ENCODE measurements at regions not wholly inside any gene's neighbourhood (a gene's known extent, or its start where the extent isn't known, plus 50 kb on each side); places are given as distances from the start of the nearest gene placed in this dataset.

DNA sequence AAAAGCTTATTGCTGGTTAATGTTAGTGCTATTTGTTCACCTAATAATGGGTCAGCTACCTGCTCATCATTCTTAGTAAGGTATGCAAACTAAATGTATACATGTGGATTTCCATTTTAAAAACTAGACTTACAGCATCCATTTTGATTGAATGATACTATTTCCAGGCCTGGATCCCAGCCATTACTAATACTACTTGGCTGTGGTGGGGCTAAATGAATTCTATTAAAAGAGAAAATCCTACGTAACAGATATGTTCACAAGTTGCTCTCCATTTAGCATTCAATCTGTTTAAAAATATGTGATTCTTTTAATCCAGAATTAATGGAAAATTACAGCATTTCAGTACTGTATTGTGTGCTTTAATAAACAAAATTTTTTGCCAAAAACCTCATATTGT is 169.4 kb upstream of the MIR17HG start:
- H3K27ac ChIP-seq (ENCODE audit: low read depth, low read length) = no peak overlapping the region
- H3K79me2 ChIP-seq (ENCODE audit: control insufficient read depth, insufficient read depth, low read length, poor library complexity) = peaks cover 4% of the 10 kb centered on the region
- no peak overlapping the region for H3K18ac ChIP-seq (ENCODE audit: low read length)
- no peak overlapping the region for H3K23ac ChIP-seq (ENCODE audit: low read length)
- peaks cover 7 to 17% of the 10 kb centered on the region in 2 experiments for H3K4me1 ChIP-seq (ENCODE audit: control insufficient read depth in 1 of 2, insufficient read depth in 2 of 2, low read length in 2 of 2)
- H2BK12ac ChIP-seq (ENCODE audit: low read length) = no peak overlapping the region
- no peak overlapping the region for H3K14ac ChIP-seq (ENCODE audit: low read length)
- H4K91ac ChIP-seq (ENCODE audit: low read depth, low read length) = no peak overlapping the region
- H4K8ac ChIP-seq (ENCODE audit: low read depth, low read length) = no peak overlapping the region
- H3K27me3 ChIP-seq (ENCODE audit: insufficient read depth, low read length) = no peaks in the 10 kb centered on the region
- no peak for DNase-seq
- WGBS (ENCODE audit: extremely low coverage, insufficient coverage, insufficient read length) = no CpG with 5 or more reads among the region's 1 CpG
- H3K4me2 ChIP-seq (ENCODE audit: low read length) = no peak overlapping the region
- H3K79me1 ChIP-seq (ENCODE audit: low read length) = peaks cover 18% of the 10 kb centered on the region
- H4K12ac ChIP-seq (ENCODE audit: low read depth, low read length) = no peak overlapping the region
- H3K9ac ChIP-seq (ENCODE audit: low read length) = no peak overlapping the region
- H3K36me3 ChIP-seq (ENCODE audit: control insufficient read depth in 1 of 2, insufficient read depth in 2 of 2, low read length in 2 of 2) = peaks cover 0 to 7% of the 10 kb centered on the region in 2 experiments
- no peak overlapping the region for H2BK5ac ChIP-seq (ENCODE audit: low read depth, low read length, poor library complexity)
- no peak overlapping the region for H2BK120ac ChIP-seq (ENCODE audit: insufficient read depth, low read length, poor library complexity)
- H3K4me3 ChIP-seq (ENCODE audit: low read depth, low read length) = no peak overlapping the region
- H2AK5ac ChIP-seq (ENCODE audit: low read length) = no peak overlapping the region
- no peak overlapping the region for H3K4ac ChIP-seq (ENCODE audit: low read depth, low read length)
- peaks cover 2% of the 10 kb centered on the region for H3K9me3 ChIP-seq (ENCODE audit: insufficient read depth, low read depth, low read length)
- no peak overlapping the region for H2AFZ ChIP-seq (ENCODE audit: insufficient read depth, low read length, poor library complexity)

DNA sequence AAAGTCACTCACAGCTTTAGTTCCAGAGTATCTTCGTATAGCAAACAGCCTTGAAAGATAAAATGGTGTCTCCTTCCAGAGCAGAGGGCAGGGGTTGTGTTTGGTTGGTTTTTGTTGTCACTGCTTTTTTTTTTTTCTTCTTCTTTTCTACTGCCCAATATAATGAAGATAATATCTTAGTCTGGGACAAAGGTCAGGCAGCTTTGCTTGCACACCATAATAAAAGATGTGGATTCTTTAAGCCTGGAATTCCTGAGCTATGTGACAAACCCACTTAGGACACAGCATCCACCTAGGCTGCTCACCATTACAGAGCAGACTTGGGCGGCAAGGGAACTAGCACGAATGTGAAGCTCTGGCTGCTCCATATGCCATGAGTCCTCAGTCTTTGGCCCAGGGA is 165.6 kb upstream of the MIR17HG start:
- H3K9me3 ChIP-seq (ENCODE audit: insufficient read depth, low read depth, low read length) = no peaks in the 10 kb centered on the region
- H3K4ac ChIP-seq (ENCODE audit: low read depth, low read length) = peak overlapping the region; percentile 67
- peaks cover 0 to 2% of the 10 kb centered on the region in 2 experiments for H3K36me3 ChIP-seq (ENCODE audit: control insufficient read depth in 1 of 2, insufficient read depth in 2 of 2, low read length in 2 of 2)
- peak overlapping the region; percentile 98 for H2BK12ac ChIP-seq (ENCODE audit: low read length)
- H4K8ac ChIP-seq (ENCODE audit: low read depth, low read length) = peak overlapping the region; percentile 88
- H3K18ac ChIP-seq (ENCODE audit: low read length) = peak overlapping the region; percentile 61
- H3K14ac ChIP-seq (ENCODE audit: low read length) = peak overlapping the region; percentile 85
- no peaks in the 10 kb centered on the region for H3K27me3 ChIP-seq (ENCODE audit: insufficient read depth, low read length)
- no peak overlapping the region for H3K4me2 ChIP-seq (ENCODE audit: low read length)
- H3K79me2 ChIP-seq (ENCODE audit: control insufficient read depth, insufficient read depth, low read length, poor library complexity) = peaks cover 1% of the 10 kb centered on the region
- H3K9ac ChIP-seq (ENCODE audit: low read length) = no peak overlapping the region
- peak overlapping the region; percentile 94 for H2BK120ac ChIP-seq (ENCODE audit: insufficient read depth, low read length, poor library complexity)
- H2AK5ac ChIP-seq (ENCODE audit: low read length) = no peak overlapping the region
- H4K91ac ChIP-seq (ENCODE audit: low read depth, low read length) = peak overlapping the region; percentile 91
- H3K4me3 ChIP-seq (ENCODE audit: low read depth, low read length) = no peak overlapping the region
- no CpG with 5 or more reads among the region's 3 CpGs for WGBS (ENCODE audit: extremely low coverage, insufficient coverage, insufficient read length)
- H2BK5ac ChIP-seq (ENCODE audit: low read depth, low read length, poor library complexity) = peak overlapping the region; percentile 87
- peaks cover 8 to 16% of the 10 kb centered on the region in 2 experiments for H3K4me1 ChIP-seq (ENCODE audit: control insufficient read depth in 1 of 2, insufficient read depth in 2 of 2, low read length in 2 of 2)
- DNase-seq = no peak
- no peak overlapping the region for H2AFZ ChIP-seq (ENCODE audit: insufficient read depth, low read length, poor library complexity)
- H3K79me1 ChIP-seq (ENCODE audit: low read length) = peaks cover 16% of the 10 kb centered on the region
- H3K23ac ChIP-seq (ENCODE audit: low read length) = no peak overlapping the region
- H4K12ac ChIP-seq (ENCODE audit: low read depth, low read length) = peak overlapping the region; percentile 64
- H3K27ac ChIP-seq (ENCODE audit: low read depth, low read length) = peak overlapping the region; percentile 49

DNA sequence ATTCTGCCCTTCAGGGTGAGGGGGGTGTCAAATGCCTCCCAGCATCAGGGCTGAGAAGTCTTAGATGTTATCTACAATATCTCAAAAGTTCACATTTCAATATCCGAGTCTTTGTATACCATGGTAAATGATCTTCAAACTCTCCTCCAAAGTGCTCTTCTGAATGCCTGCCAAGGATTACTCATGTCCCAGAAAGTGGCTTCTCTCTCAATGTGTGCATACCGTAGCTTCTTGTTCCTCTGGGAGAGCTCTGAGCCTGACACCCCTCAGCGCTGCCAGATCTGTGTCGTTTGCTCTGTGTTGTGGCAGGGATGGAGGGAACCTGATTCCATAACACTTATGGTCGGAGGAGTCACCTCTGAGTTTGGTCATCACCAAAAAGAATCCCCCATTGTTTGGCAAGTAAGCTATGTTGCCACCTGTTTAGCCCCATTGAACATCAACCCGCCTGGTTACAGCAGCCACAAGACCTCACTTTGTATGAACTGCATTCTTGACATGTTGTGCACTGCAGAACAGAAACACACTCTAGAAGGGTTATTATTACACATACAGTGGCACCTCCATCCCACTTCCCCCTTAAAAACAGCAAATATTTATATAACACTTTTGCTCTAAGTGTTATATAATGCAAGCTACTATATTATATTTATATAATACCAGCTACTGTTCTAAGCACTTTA is 163.1 kb upstream of the MIR17HG start:
- peak overlapping the region; percentile 73 for H2BK12ac ChIP-seq (ENCODE audit: low read length)
- peaks cover 13% of the 10 kb centered on the region for H3K79me1 ChIP-seq (ENCODE audit: low read length)

DNA sequence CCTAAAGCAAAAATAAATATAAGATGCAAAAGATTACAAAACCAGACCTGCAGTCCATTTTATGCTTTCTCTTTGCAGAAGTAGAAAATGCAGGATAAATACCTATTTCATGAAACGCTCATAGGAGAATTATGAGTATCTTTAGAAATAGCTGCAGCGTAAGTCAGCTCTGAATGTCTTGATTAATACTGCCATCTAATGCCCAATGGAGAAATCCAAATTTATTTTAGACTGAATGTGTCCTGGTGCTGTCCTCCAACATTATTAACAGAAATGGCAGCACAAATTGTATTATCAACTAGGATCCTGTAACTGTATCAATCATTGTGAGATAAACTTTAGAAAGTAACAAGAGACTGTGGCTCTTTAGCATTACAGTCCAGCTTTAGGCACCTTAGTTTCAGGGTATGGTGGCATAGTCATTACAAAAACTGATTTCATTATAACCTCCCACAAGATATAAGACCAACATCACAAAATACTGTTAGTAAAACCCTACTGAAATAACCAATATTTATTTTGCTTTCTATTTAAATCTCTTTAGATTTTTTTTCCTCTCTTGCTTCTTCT is 162.1 kb upstream of the MIR17HG start:
- Histone ChIP-seq H3K9me3 (ENCODE audit: insufficient read depth, low read depth, low read length) (no peaks in the 10 kb centered on the region), H2BK120ac (ENCODE audit: insufficient read depth, low read length, poor library complexity) (no peak overlapping the region), H2BK5ac (ENCODE audit: low read depth, low read length, poor library complexity) (no peak overlapping the region), H4K8ac (ENCODE audit: low read depth, low read length) (no peak overlapping the region), H3K4me2 (ENCODE audit: low read length) (no peak overlapping the region), H4K12ac (ENCODE audit: low read depth, low read length) (no peak overlapping the region), H2BK12ac (ENCODE audit: low read length) (no peak overlapping the region), H3K18ac (ENCODE audit: low read length) (no peak overlapping the region), H3K79me2 (ENCODE audit: control insufficient read depth, insufficient read depth, low read length, poor library complexity) (peaks cover 1% of the 10 kb centered on the region), H3K23ac (ENCODE audit: low read length) (no peak overlapping the region), H3K36me3 (ENCODE audit: control insufficient read depth in 1 of 2, insufficient read depth in 2 of 2, low read length in 2 of 2) (peaks cover 0 to 2% of the 10 kb centered on the region in 2 experiments), H3K4ac (ENCODE audit: low read depth, low read length) (no peak overlapping the region), H3K9ac (ENCODE audit: low read length) (no peak overlapping the region), H3K27me3 (ENCODE audit: insufficient read depth, low read length) (no peaks in the 10 kb centered on the region), H3K4me3 (ENCODE audit: low read depth, low read length) (no peak overlapping the region), H3K4me1 (ENCODE audit: control insufficient read depth in 1 of 2, insufficient read depth in 2 of 2, low read length in 2 of 2) (peaks cover 8 to 14% of the 10 kb centered on the region in 2 experiments), H2AFZ (ENCODE audit: insufficient read depth, low read length, poor library complexity) (no peak overlapping the region), H3K14ac (ENCODE audit: low read length) (no peak overlapping the region), H3K79me1 (ENCODE audit: low read length) (peaks cover 13% of the 10 kb centered on the region), H3K27ac (ENCODE audit: low read depth, low read length) (no peak overlapping the region), H2AK5ac (ENCODE audit: low read length) (no peak overlapping the region), H4K91ac (ENCODE audit: low read depth, low read length) (no peak overlapping the region)
- DNase-seq = peak in 1 of 2 donors; percentile 63
- WGBS (ENCODE audit: extremely low coverage, insufficient coverage, insufficient read length) = no CpG with 5 or more reads among the region's 2 CpGs

More for the DNA sequence above, 163.1 kb upstream of the MIR17HG start:
- H4K8ac ChIP-seq (ENCODE audit: low read depth, low read length) = peak overlapping the region; percentile 63
- peak overlapping the region; percentile 17 for H3K18ac ChIP-seq (ENCODE audit: low read length)
- peak overlapping the region; percentile 63 for H4K91ac ChIP-seq (ENCODE audit: low read depth, low read length)
- peak overlapping the region; percentile 18 for H2BK120ac ChIP-seq (ENCODE audit: insufficient read depth, low read length, poor library complexity)
- no peak overlapping the region for H3K4ac ChIP-seq (ENCODE audit: low read depth, low read length)
- peaks cover 0 to 2% of the 10 kb centered on the region in 2 experiments for H3K36me3 ChIP-seq (ENCODE audit: control insufficient read depth in 1 of 2, insufficient read depth in 2 of 2, low read length in 2 of 2)
- no peak overlapping the region for H3K9ac ChIP-seq (ENCODE audit: low read length)
- no peak overlapping the region for H3K23ac ChIP-seq (ENCODE audit: low read length)
- H3K4me2 ChIP-seq (ENCODE audit: low read length) = no peak overlapping the region
- no peak overlapping the region for H4K12ac ChIP-seq (ENCODE audit: low read depth, low read length)
- H3K79me2 ChIP-seq (ENCODE audit: control insufficient read depth, insufficient read depth, low read length, poor library complexity) = peaks cover 1% of the 10 kb centered on the region
- H2AFZ ChIP-seq (ENCODE audit: insufficient read depth, low read length, poor library complexity) = no peak overlapping the region
- DNase-seq = no peak
- peak overlapping the region; percentile 82 for H2AK5ac ChIP-seq (ENCODE audit: low read length)
- H3K4me1 ChIP-seq (ENCODE audit: control insufficient read depth in 1 of 2, insufficient read depth in 2 of 2, low read length in 2 of 2) = peaks cover 8 to 14% of the 10 kb centered on the region in 2 experiments
- H3K14ac ChIP-seq (ENCODE audit: low read length) = peak overlapping the region; percentile 46
- no peaks in the 10 kb centered on the region for H3K9me3 ChIP-seq (ENCODE audit: insufficient read depth, low read depth, low read length)
- no peak overlapping the region for H2BK5ac ChIP-seq (ENCODE audit: low read depth, low read length, poor library complexity)
- no peak overlapping the region for H3K27ac ChIP-seq (ENCODE audit: low read depth, low read length)
- H3K27me3 ChIP-seq (ENCODE audit: insufficient read depth, low read length) = no peaks in the 10 kb centered on the region
- no CpG with 5 or more reads among the region's 6 CpGs for WGBS (ENCODE audit: extremely low coverage, insufficient coverage, insufficient read length)
- H3K4me3 ChIP-seq (ENCODE audit: low read depth, low read length) = peak overlapping the region; percentile 23

All from trophoblast cell (in vitro differentiated cells and primary cell).